ENCODE measurements at regions not wholly inside any gene's neighbourhood (a gene's known extent, or its start where the extent isn't known, plus 50 kb on each side); places are given as distances from the start of the nearest gene placed in this dataset.

DNA sequence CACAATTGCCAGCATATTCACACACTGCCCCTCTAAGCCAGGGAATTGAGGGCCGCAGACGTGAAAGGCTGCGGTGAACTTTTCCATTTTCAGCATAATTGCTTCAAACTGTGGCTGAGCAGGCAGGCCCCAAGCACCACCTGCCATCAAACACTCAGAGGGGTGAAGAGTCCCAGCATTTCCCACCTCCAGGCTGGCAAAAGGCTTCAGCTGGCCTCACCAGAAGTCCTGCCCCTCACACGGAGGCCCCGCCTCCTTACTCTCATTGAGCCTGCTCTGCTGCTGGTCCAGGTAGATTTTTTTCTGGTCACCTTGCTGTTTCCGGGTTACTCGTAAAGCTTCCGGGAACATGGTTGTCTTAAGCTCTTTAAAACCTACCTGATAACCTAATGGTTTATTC, 52.0 kb upstream of the PRELID3B start:
- no peaks in the 10 kb centered on the region for H4K20me1 ChIP-seq (ENCODE audit: insufficient read depth, low read length)
- H3K4me1 ChIP-seq (ENCODE audit: insufficient read depth, low read length), result peaks cover 7% of the 10 kb centered on the region; the same call in 1 of the 2 replicates
- TF ChIP-seq, protein P1, sequence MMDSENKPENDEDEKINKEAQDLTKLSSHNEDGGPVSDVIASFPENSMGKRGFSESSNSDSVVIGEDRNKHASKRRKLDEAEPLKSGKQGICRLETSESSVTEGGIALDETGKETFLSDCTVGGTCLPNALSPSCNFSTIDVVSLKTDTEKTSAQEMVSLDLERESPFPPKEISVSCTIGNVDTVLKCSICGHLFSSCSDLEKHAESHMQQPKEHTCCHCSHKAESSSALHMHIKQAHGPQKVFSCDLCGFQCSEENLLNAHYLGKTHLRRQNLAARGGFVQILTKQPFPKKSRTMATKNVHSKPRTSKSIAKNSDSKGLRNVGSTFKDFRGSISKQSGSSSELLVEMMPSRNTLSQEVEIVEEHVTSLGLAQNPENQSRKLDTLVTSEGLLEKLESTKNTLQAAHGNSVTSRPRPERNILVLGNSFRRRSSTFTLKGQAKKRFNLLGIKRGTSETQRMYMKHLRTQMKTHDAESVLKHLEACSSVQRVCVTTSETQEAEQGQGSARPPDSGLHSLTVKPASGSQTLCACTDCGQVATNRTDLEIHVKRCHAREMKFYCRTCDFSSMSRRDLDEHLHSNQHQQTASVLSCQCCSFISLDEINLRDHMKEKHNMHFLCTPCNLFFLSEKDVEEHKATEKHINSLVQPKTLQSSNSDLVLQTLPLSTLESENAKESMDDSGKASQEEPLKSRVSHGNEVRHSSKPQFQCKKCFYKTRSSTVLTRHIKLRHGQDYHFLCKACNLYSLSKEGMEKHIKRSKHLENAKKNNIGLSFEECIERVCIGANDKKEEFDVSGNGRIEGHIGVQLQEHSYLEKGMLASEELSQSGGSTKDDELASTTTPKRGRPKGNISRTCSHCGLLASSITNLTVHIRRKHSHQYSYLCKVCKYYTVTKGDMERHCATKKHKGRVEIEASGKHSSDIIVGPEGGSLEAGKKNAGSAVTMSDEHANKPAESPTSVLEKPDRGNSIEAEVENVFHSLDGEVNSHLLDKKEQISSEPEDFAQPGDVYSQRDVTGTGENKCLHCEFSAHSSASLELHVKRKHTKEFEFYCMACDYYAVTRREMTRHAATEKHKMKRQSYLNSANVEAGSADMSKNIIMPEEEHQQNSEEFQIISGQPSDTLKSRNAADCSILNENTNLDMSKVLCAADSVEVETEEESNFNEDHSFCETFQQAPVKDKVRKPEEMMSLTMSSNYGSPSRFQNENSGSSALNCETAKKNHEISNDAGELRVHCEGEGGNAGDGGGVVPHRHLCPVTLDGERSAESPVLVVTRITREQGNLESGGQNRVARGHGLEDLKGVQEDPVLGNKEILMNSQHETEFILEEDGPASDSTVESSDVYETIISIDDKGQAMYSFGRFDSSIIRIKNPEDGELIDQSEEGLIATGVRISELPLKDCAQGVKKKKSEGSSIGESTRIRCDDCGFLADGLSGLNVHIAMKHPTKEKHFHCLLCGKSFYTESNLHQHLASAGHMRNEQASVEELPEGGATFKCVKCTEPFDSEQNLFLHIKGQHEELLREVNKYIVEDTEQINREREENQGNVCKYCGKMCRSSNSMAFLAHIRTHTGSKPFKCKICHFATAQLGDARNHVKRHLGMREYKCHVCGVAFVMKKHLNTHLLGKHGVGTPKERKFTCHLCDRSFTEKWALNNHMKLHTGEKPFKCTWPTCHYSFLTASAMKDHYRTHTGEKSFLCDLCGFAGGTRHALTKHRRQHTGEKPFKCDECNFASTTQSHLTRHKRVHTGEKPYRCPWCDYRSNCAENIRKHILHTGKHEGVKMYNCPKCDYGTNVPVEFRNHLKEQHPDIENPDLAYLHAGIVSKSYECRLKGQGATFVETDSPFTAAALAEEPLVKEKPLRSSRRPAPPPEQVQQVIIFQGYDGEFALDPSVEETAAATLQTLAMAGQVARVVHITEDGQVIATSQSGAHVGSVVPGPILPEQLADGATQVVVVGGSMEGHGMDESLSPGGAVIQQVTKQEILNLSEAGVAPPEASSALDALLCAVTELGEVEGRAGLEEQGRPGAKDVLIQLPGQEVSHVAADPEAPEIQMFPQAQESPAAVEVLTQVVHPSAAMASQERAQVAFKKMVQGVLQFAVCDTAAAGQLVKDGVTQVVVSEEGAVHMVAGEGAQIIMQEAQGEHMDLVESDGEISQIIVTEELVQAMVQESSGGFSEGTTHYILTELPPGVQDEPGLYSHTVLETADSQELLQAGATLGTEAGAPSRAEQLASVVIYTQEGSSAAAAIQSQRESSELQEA (CRISPR knock-in tag; IDR thresholded peaks at IDR 0.05; ENCODE audit: not compliant biosample characterization), result no peak
- TF ChIP-seq ZFX (CRISPR knock-in tag; IDR thresholded peaks at IDR 0.05; ENCODE audit: low read depth) (no peak), ELK4 (CRISPR knock-in tag; IDR thresholded peaks at IDR 0.05; ENCODE audit: borderline replicate concordance) (no peak)
- in situ Hi-C loops (cut with HindIII; ENCODE audit: extremely low pct_ligation_motif_present, low pct_unique_long_range_greater_than_20kb) (no loop called here), intact Hi-C loops (cut with micrococcal nuclease; ENCODE audit: unreplicated experiment) (no loop called here)
- no TSS peak for BruUV-seq (replicated peaks)
- 64% methylated on average over 8 of the region's 8 CpGs for WGBS (ENCODE audit: low lambda C conversion rate)
- H3K27me3 ChIP-seq (ENCODE audit: control insufficient read depth in 1 of 2, insufficient read depth in 2 of 2, low read length in 2 of 2), result peaks cover 0 to 24% of the 10 kb centered on the region in 2 experiments; a peak in 2 of 5 replicates
- no peak overlapping the region for H2AFZ ChIP-seq (ENCODE audit: low read length)
- CTCF ChIA-PET (ENCODE audit: low intra/inter-chr PET ratio, low total read pairs), result no interaction called here
- no peak overlapping the region for H3K27ac ChIP-seq (ENCODE audit: extremely low read length, insufficient read depth, low read length)
- ATAC-seq (no peak), DNase-seq (ENCODE audit: low spot score) (no peak), FAIRE-seq (no peak)
- H3K9me3 ChIP-seq (ENCODE audit: low read length), result no peaks in the 10 kb centered on the region
- no peak overlapping the region for H3K9ac ChIP-seq (ENCODE audit: insufficient read depth, low read depth, low read length)
- no peak overlapping the region for H3K4me2 ChIP-seq (ENCODE audit: low read depth, low read length)
- H3K4me3 ChIP-seq (replicated peaks in 1 of 3; ENCODE audit: insufficient read depth in 1 of 3, low read depth in 2 of 3, low read length in 3 of 3), result no peak overlapping the region
- H3K36me3 ChIP-seq (replicated peaks in 1 of 2; ENCODE audit: control insufficient read depth in 1 of 2, insufficient read depth in 2 of 2, low read length in 2 of 2), result no peaks in the 10 kb centered on the region
- H3K79me2 ChIP-seq (ENCODE audit: insufficient read depth, low read length), result no peaks in the 10 kb centered on the region
- POLR2A ChIA-PET, result no interaction called here
